ENCODE measurements at regions not wholly inside any gene's neighbourhood (a gene's known extent, or its start where the extent isn't known, plus 50 kb on each side); places are given as distances from the start of the nearest gene placed in this dataset.

GRCh38 chr21:32216293-32216692 is 62.6 kb downstream of the MIS18A start:
- DNase-seq = no peak

GRCh38 chr21:32215306-32215685 is 63.6 kb downstream of the MIS18A start:
- no peak for DNase-seq

GRCh38 chr21:32214654-32215305 is 64.1 kb downstream of the MIS18A start:
- no peak for DNase-seq

- DNase-seq = no peak
Observed at GRCh38 chr21:32212116-32212515, 66.7 kb downstream of the MIS18A start.

- no peak for DNase-seq
Observed at GRCh38 chr21:32211306-32211705, 67.5 kb downstream of the MIS18A start.

- DNase-seq = no peak
Observed at GRCh38 chr21:32209580-32209979, 69.3 kb downstream of the MIS18A start.

- DNase-seq = no peak
Observed at GRCh38 chr21:32207406-32207716, 71.5 kb downstream of the MIS18A start.

- DNase-seq = no peak
Observed at GRCh38 chr21:32206631-32207405, 72.0 kb downstream of the MIS18A start.

- no peak for DNase-seq
Observed at GRCh38 chr21:32203877-32204480, 74.9 kb downstream of the MIS18A start.

- DNase-seq = no peak
Observed at GRCh38 chr21:32200029-32200428, 78.8 kb downstream of the MIS18A start.

- no peak for DNase-seq
Observed at GRCh38 chr21:32198384-32198783, 80.5 kb downstream of the MIS18A start.

- no peak for DNase-seq
Observed at GRCh38 chr21:32197896-32198295, 81.0 kb downstream of the MIS18A start.

GRCh38 chr21:32196001-32196400 is 82.8 kb downstream of the MIS18A start:
- no peak for DNase-seq

- no peak for DNase-seq
Observed at GRCh38 chr21:32193098-32193465, 85.8 kb downstream of the MIS18A start.

- DNase-seq = no peak
Observed at GRCh38 chr21:32192291-32193097, 86.4 kb downstream of the MIS18A start.

GRCh38 chr21:32190493-32191144 is 88.2 kb downstream of the MIS18A start:
- DNase-seq = no peak

- no peak for DNase-seq
Observed at GRCh38 chr21:32189688-32190483, 89.0 kb downstream of the MIS18A start.

GRCh38 chr21:32186804-32187203 is 92.0 kb downstream of the MIS18A start:
- DNase-seq = no peak

- no peak for DNase-seq
Observed at GRCh38 chr21:32185726-32186125, 93.1 kb downstream of the MIS18A start.

- no peak for DNase-seq
Observed at GRCh38 chr21:32185103-32185502, 93.7 kb downstream of the MIS18A start.

- no peak for DNase-seq
Observed at GRCh38 chr21:32184485-32184884, 94.4 kb downstream of the MIS18A start.

GRCh38 chr21:32184065-32184464 is 94.8 kb downstream of the MIS18A start:
- peak; percentile 33 for DNase-seq
